PC-9 (cell line): ENCODE measurements at regions not wholly inside any gene's neighbourhood (a gene's known extent, or its start where the extent isn't known, plus 50 kb on each side); places are given as distances from the start of the nearest gene placed in this dataset.

Experiments
- CTCF ChIP-seq: fragments of 200-600 bp; sonication (generic); conservative IDR thresholded peaks from 2 replicates; pipeline ENCODE4 v1.6.1; 2017; ENCODE audit warnings: mixed run types, antibody characterized with exemption, mild to moderate bottlenecking, moderate library complexity
- EZH2 ChIP-seq: fragments of 200-600 bp; sonication (generic); IDR thresholded peaks from 2 replicates; pipeline ENCODE4 v1.8.0; 2017; ENCODE audit warnings: antibody characterized with exemption, low read depth

- TF ChIP-seq CTCF (no peak), EZH2 (no peak)
Measured at GRCh38 chr16:77076839-77077238, 114.2 kb upstream of the MON1B start.
